HG03159 (cell line): ENCODE measurements at regions not wholly inside any gene's neighbourhood (a gene's known extent, or its start where the extent isn't known, plus 50 kb on each side); places are given as distances from the start of the nearest gene placed in this dataset.
"Not testable (repeated sequence)": the region's sequence is repeated elsewhere in the genome, so short reads cannot be mapped to it uniquely, and the experiment has no call there.

Source experiments
- ATAC-seq: cut with Tn5 transposase; IDR thresholded peaks from one replicate; pipeline ENCODE4 v1.9.1; 2021; ENCODE audit warnings: mild to moderate bottlenecking, moderate library complexity; ENCODE audit not compliant: unreplicated experiment

GRCh38 chr3:75579091-75579490 lies 85.0 kb upstream of the FRG2C start:
- ATAC-seq: not testable (repeated sequence)

GRCh38 chr3:75579536-75579935 lies 84.6 kb upstream of the FRG2C start:
- ATAC-seq: not testable (repeated sequence)

- ATAC-seq: not testable (repeated sequence)
These were observed 83.9 kb upstream of the FRG2C start for GRCh38 chr3:75579981-75580782.

GRCh38 chr3:75582536-75582935 lies 81.6 kb upstream of the FRG2C start:
- not testable (repeated sequence) for ATAC-seq

GRCh38 chr3:75583116-75583515 lies 81.0 kb upstream of the FRG2C start:
- not testable (repeated sequence) for ATAC-seq

GRCh38 chr3:75587695-75588094 lies 76.4 kb upstream of the FRG2C start:
- ATAC-seq: not testable (repeated sequence)

- not testable (repeated sequence) for ATAC-seq
These were observed 73.7 kb upstream of the FRG2C start for GRCh38 chr3:75590382-75590781.

- not testable (repeated sequence) for ATAC-seq
These were observed 59.7 kb upstream of the FRG2C start for GRCh38 chr3:75604286-75604934.

- not testable (repeated sequence) for ATAC-seq
These were observed 56.1 kb upstream of the FRG2C start for GRCh38 chr3:75607996-75608395.

- ATAC-seq: not testable (repeated sequence)
These were observed 54.5 kb upstream of the FRG2C start for GRCh38 chr3:75609598-75609997.

- ATAC-seq: no peak
These were observed 53.4 kb upstream of the FRG2C start for GRCh38 chr3:75610773-75611172.

GRCh38 chr3:75611724-75612460 lies 52.2 kb upstream of the FRG2C start:
- not testable (repeated sequence) for ATAC-seq
